ENCODE measurements at regions not wholly inside any gene's neighbourhood (a gene's known extent, or its start where the extent isn't known, plus 50 kb on each side); places are given as distances from the start of the nearest gene placed in this dataset.
"Not testable (repeated sequence)": the region's sequence is repeated elsewhere in the genome, so short reads cannot be mapped to it uniquely, and the experiment has no call there.

- Mint-ChIP-seq H3K27me3 (ENCODE audit: low read depth, unreplicated experiment) (peaks cover 5% of the 10 kb centered on the region), H3K4me1 (ENCODE audit: low read depth, unreplicated experiment) (no peaks in the 10 kb centered on the region), H3K27ac (ENCODE audit: unreplicated experiment) (no peak overlapping the region), H3K36me3 (ENCODE audit: low read depth, unreplicated experiment) (no peaks in the 10 kb centered on the region), H3K9me3 (ENCODE audit: unreplicated experiment) (no peaks in the 10 kb centered on the region), H3K4me3 (ENCODE audit: unreplicated experiment) (no peak overlapping the region)
- Histone ChIP-seq H3K9me3 (ENCODE audit: insufficient read depth, low read depth, low read length) (no peaks in the 10 kb centered on the region), H3K4me1 (ENCODE audit: insufficient read depth, low read length) (no peaks in the 10 kb centered on the region), H3K9ac (ENCODE audit: low read length) (no peak overlapping the region), H3K27me3 (ENCODE audit: insufficient read depth, low read length) (no peaks in the 10 kb centered on the region), H2AFZ (ENCODE audit: low read depth, low read length) (no peak overlapping the region), H3K4me3 (ENCODE audit: insufficient read depth, low read depth, low read length) (no peak overlapping the region), H3K27ac (ENCODE audit: low read depth, low read length) (no peak overlapping the region), H4K20me1 (ENCODE audit: insufficient read depth, low read length) (no peaks in the 10 kb centered on the region), H3K4me2 (ENCODE audit: low read length) (no peak overlapping the region), H3K36me3 (ENCODE audit: insufficient read depth, low read length) (no peaks in the 10 kb centered on the region), H3K79me2 (ENCODE audit: insufficient read depth, low read length) (no peaks in the 10 kb centered on the region)
- TF ChIP-seq EZH2 (IDR thresholded peaks at IDR 0.05; ENCODE audit: insufficient read depth, low read length): no peak
- TF ChIP-seq, protein P1, sequence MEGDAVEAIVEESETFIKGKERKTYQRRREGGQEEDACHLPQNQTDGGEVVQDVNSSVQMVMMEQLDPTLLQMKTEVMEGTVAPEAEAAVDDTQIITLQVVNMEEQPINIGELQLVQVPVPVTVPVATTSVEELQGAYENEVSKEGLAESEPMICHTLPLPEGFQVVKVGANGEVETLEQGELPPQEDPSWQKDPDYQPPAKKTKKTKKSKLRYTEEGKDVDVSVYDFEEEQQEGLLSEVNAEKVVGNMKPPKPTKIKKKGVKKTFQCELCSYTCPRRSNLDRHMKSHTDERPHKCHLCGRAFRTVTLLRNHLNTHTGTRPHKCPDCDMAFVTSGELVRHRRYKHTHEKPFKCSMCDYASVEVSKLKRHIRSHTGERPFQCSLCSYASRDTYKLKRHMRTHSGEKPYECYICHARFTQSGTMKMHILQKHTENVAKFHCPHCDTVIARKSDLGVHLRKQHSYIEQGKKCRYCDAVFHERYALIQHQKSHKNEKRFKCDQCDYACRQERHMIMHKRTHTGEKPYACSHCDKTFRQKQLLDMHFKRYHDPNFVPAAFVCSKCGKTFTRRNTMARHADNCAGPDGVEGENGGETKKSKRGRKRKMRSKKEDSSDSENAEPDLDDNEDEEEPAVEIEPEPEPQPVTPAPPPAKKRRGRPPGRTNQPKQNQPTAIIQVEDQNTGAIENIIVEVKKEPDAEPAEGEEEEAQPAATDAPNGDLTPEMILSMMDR (IDR thresholded peaks at IDR 0.05; ENCODE audit: insufficient read depth, low read depth, low read length): no peak
- DNase-seq (ENCODE audit: low read depth) (no peak), FAIRE-seq (no peak)
These were observed 136.4 kb upstream of the JARID2 start for GRCh38 chr6:15109338-15110090.

DNA sequence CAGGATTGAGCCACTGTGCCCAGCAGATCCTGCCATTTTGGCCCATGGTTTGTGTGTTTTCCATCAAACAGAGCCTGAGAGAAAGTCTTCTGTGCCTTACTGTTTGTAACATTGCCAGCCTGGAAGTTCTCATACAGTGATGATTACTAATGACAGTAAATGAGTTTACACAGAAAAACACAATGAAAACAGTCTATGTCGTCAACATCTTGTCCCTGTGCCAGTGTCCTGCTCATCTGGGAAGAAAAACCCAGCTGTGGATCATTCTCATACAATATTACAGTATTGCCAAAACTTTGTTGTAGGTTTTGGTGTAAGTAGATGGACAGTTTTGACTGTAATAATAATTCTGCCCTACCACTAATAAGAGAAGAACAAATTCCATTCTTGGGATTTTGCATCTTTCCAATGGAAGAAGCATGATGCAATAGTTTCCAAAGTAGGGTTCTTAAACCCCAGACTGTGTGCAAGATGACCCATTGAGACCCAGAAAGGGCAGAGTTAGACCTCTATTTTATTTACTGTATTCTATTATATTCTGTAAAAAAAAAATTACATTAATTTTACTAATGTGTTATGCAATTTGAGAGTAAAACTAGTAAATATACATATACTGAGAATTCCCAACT lies 135.0 kb upstream of the JARID2 start:
- Histone ChIP-seq H3K9ac (ENCODE audit: low read length) (no peak overlapping the region), H3K79me2 (ENCODE audit: insufficient read depth, low read length) (no peaks in the 10 kb centered on the region), H3K27ac (ENCODE audit: low read depth, low read length) (no peak overlapping the region), H4K20me1 (ENCODE audit: insufficient read depth, low read length) (no peaks in the 10 kb centered on the region), H3K4me1 (ENCODE audit: insufficient read depth, low read length) (no peaks in the 10 kb centered on the region), H3K36me3 (ENCODE audit: insufficient read depth, low read length) (no peaks in the 10 kb centered on the region), H3K4me2 (ENCODE audit: low read length) (no peak overlapping the region), H3K9me3 (ENCODE audit: insufficient read depth, low read depth, low read length) (no peaks in the 10 kb centered on the region), H2AFZ (ENCODE audit: low read depth, low read length) (no peak overlapping the region), H3K27me3 (ENCODE audit: insufficient read depth, low read length) (no peaks in the 10 kb centered on the region), H3K4me3 (ENCODE audit: insufficient read depth, low read depth, low read length) (no peak overlapping the region)
- FAIRE-seq (no peak), DNase-seq (ENCODE audit: low read depth) (no peak)
- H3K4me1 Mint-ChIP-seq (ENCODE audit: low read depth, unreplicated experiment): no peaks in the 10 kb centered on the region
- H3K9me3 Mint-ChIP-seq (ENCODE audit: unreplicated experiment): no peaks in the 10 kb centered on the region
- no peak overlapping the region for H3K27ac Mint-ChIP-seq (ENCODE audit: unreplicated experiment)
- no peak for TF ChIP-seq EZH2 (IDR thresholded peaks at IDR 0.05; ENCODE audit: insufficient read depth, low read length)
- TF ChIP-seq, protein P1 (IDR thresholded peaks at IDR 0.05; ENCODE audit: insufficient read depth, low read depth, low read length): no peak
- H3K36me3 Mint-ChIP-seq (ENCODE audit: low read depth, unreplicated experiment): no peaks in the 10 kb centered on the region
- H3K4me3 Mint-ChIP-seq (ENCODE audit: unreplicated experiment): no peak overlapping the region
- H3K27me3 Mint-ChIP-seq (ENCODE audit: low read depth, unreplicated experiment): peaks cover 12% of the 10 kb centered on the region

- not testable (repeated sequence) for H3K4me1 ChIP-seq (ENCODE audit: insufficient read depth, low read length); H3K4me3 Mint-ChIP-seq (ENCODE audit: unreplicated experiment); H3K4me1 Mint-ChIP-seq (ENCODE audit: low read depth, unreplicated experiment); H3K36me3 Mint-ChIP-seq (ENCODE audit: low read depth, unreplicated experiment); H3K4me2 ChIP-seq (ENCODE audit: low read length); H3K9me3 Mint-ChIP-seq (ENCODE audit: unreplicated experiment); H3K27ac ChIP-seq (ENCODE audit: low read depth, low read length); DNase-seq (ENCODE audit: low read depth); H3K9ac ChIP-seq (ENCODE audit: low read length); H3K27ac Mint-ChIP-seq (ENCODE audit: unreplicated experiment); H3K79me2 ChIP-seq (ENCODE audit: insufficient read depth, low read length); H2AFZ ChIP-seq (ENCODE audit: low read depth, low read length); H3K27me3 ChIP-seq (ENCODE audit: insufficient read depth, low read length); H4K20me1 ChIP-seq (ENCODE audit: insufficient read depth, low read length); H3K4me3 ChIP-seq (ENCODE audit: insufficient read depth, low read depth, low read length); H3K36me3 ChIP-seq (ENCODE audit: insufficient read depth, low read length); H3K9me3 ChIP-seq (ENCODE audit: insufficient read depth, low read depth, low read length); FAIRE-seq
- peaks cover 15% of the 10 kb centered on the region for H3K27me3 Mint-ChIP-seq (ENCODE audit: low read depth, unreplicated experiment)
These were observed 134.3 kb upstream of the JARID2 start for GRCh38 chr6:15111576-15111975.
